ENCODE measurements at regions not wholly inside any gene's neighbourhood (a gene's known extent, or its start where the extent isn't known, plus 50 kb on each side); places are given as distances from the start of the nearest gene placed in this dataset.

DNA sequence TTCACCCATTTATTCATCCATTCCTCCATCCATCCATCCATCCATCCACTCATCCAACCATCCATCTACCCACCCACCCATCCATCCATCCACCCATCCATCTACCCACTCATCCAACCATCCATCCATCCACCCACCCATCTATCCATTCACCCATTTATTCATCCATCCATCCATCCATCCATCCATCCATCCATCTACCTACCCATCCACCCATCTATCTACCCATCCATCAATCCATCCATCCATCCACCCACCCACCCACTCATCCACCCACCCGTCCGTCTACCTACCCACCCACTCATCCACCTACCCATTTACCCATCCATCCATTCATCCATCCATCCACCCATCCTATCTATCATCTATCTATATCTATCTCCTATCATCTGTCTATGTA lies 169.4 kb upstream of the SHH start:
- TF ChIP-seq PHF5A (CRISPR knock-in tag; IDR thresholded peaks at IDR 0.05; ENCODE audit: low read depth, unreplicated experiment) (no peak), EZH2 (conservative IDR thresholded peaks at IDR 0.05; ENCODE audit: low read depth, low read length) (no peak), EP300 (IDR thresholded peaks at IDR 0.05; ENCODE audit: low read depth in 2 of 2, low read length in 2 of 2) (no peak), EP300 (CRISPR knock-in tag; IDR thresholded peaks at IDR 0.05; ENCODE audit: borderline replicate concordance) (no peak), PLRG1 (conservative IDR thresholded peaks at IDR 0.05) (no peak), FOXM1 (CRISPR knock-in tag; IDR thresholded peaks at IDR 0.05) (no peak), HNRNPL (IDR thresholded peaks at IDR 0.05; ENCODE audit: low read depth, low read length) (no peak), EEA1 (CRISPR knock-in tag; IDR thresholded peaks at IDR 0.05; ENCODE audit: borderline replicate concordance) (no peak), PHB2 (IDR thresholded peaks at IDR 0.05; ENCODE audit: partially characterized antibody) (no peak), FOXA1 (IDR thresholded peaks at IDR 0.05) (no peak), FOXA1 (CRISPR knock-in tag; IDR thresholded peaks at IDR 0.05) (no peak)
- TF ChIP-seq, protein P1, sequence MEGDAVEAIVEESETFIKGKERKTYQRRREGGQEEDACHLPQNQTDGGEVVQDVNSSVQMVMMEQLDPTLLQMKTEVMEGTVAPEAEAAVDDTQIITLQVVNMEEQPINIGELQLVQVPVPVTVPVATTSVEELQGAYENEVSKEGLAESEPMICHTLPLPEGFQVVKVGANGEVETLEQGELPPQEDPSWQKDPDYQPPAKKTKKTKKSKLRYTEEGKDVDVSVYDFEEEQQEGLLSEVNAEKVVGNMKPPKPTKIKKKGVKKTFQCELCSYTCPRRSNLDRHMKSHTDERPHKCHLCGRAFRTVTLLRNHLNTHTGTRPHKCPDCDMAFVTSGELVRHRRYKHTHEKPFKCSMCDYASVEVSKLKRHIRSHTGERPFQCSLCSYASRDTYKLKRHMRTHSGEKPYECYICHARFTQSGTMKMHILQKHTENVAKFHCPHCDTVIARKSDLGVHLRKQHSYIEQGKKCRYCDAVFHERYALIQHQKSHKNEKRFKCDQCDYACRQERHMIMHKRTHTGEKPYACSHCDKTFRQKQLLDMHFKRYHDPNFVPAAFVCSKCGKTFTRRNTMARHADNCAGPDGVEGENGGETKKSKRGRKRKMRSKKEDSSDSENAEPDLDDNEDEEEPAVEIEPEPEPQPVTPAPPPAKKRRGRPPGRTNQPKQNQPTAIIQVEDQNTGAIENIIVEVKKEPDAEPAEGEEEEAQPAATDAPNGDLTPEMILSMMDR (CRISPR knock-in tag; IDR thresholded peaks at IDR 0.05), result no peak
- TF ChIP-seq, protein P2, sequence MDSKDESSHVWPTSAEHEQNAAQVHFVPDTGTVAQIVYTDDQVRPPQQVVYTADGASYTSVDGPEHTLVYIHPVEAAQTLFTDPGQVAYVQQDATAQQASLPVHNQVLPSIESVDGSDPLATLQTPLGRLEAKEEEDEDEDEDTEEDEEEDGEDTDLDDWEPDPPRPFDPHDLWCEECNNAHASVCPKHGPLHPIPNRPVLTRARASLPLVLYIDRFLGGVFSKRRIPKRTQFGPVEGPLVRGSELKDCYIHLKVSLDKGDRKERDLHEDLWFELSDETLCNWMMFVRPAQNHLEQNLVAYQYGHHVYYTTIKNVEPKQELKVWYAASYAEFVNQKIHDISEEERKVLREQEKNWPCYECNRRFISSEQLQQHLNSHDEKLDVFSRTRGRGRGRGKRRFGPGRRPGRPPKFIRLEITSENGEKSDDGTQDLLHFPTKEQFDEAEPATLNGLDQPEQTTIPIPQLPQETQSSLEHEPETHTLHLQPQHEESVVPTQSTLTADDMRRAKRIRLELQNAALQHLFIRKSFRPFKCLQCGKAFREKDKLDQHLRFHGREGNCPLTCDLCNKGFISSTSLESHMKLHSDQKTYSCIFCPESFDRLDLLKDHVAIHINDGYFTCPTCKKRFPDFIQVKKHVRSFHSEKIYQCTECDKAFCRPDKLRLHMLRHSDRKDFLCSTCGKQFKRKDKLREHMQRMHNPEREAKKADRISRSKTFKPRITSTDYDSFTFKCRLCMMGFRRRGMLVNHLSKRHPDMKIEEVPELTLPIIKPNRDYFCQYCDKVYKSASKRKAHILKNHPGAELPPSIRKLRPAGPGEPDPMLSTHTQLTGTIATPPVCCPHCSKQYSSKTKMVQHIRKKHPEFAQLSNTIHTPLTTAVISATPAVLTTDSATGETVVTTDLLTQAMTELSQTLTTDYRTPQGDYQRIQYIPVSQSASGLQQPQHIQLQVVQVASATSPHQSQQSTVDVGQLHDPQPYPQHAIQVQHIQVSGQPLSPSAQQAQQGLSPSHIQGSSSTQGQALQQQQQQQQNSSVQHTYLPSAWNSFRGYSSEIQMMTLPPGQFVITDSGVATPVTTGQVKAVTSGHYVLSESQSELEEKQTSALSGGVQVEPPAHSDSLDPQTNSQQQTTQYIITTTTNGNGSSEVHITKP (CRISPR knock-in tag; IDR thresholded peaks at IDR 0.05; ENCODE audit: low read depth), result no peak
- TF ChIP-seq, protein P3, sequence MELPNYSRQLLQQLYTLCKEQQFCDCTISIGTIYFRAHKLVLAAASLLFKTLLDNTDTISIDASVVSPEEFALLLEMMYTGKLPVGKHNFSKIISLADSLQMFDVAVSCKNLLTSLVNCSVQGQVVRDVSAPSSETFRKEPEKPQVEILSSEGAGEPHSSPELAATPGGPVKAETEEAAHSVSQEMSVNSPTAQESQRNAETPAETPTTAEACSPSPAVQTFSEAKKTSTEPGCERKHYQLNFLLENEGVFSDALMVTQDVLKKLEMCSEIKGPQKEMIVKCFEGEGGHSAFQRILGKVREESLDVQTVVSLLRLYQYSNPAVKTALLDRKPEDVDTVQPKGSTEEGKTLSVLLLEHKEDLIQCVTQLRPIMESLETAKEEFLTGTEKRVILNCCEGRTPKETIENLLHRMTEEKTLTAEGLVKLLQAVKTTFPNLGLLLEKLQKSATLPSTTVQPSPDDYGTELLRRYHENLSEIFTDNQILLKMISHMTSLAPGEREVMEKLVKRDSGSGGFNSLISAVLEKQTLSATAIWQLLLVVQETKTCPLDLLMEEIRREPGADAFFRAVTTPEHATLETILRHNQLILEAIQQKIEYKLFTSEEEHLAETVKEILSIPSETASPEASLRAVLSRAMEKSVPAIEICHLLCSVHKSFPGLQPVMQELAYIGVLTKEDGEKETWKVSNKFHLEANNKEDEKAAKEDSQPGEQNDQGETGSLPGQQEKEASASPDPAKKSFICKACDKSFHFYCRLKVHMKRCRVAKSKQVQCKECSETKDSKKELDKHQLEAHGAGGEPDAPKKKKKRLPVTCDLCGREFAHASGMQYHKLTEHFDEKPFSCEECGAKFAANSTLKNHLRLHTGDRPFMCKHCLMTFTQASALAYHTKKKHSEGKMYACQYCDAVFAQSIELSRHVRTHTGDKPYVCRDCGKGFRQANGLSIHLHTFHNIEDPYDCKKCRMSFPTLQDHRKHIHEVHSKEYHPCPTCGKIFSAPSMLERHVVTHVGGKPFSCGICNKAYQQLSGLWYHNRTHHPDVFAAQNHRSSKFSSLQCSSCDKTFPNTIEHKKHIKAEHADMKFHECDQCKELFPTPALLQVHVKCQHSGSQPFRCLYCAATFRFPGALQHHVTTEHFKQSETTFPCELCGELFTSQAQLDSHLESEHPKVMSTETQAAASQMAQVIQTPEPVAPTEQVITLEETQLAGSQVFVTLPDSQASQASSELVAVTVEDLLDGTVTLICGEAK (IDR thresholded peaks at IDR 0.05), result no peak
- TF ChIP-seq, protein P3 (CRISPR knock-in tag; IDR thresholded peaks at IDR 0.05), result no peak

All from HepG2 (cell line).